Gastroesophageal sphincter (tissue), 3 donors: ENCODE measurements at regions not wholly inside any gene's neighbourhood (a gene's known extent, or its start where the extent isn't known, plus 50 kb on each side); places are given as distances from the start of the nearest gene placed in this dataset.

Source experiments
- EP300 ChIP-seq: sonication (generic); formaldehyde crosslinking; IDR thresholded peaks from one replicate; pipeline ENCODE4 v1.6.1; 2017; ENCODE audit warnings: antibody characterized with exemption, mild to moderate bottlenecking
- POLR2A ChIP-seq, 2 donors: fragments of 450-650 bp; IDR thresholded peaks; one replicate each; pipeline ENCODE4 v1.6.1; 2017; ENCODE audit warnings: antibody characterized with exemption in 2 of 2, mild to moderate bottlenecking in 2 of 2, moderate library complexity in 1 of 2
- POLR2AphosphoS5 ChIP-seq: sonication (generic); formaldehyde crosslinking; IDR thresholded peaks from one replicate; pipeline ENCODE4 v1.6.1; 2017; ENCODE audit warnings: antibody characterized with exemption
- TF ChIP-seq, protein P1 (sequence below), 4 experiments: fragments of 200-600 bp in 2 of 4; fragments of 450-650 bp in 2 of 4; sonication (generic) in 1 of 4; IDR thresholded peaks; one replicate each; pipeline ENCODE4 v1.5.1; 2017 to 2019; ENCODE audit warnings: antibody characterized with exemption in 4 of 4, mild to moderate bottlenecking in 2 of 4, moderate library complexity in 2 of 4

DNA sequence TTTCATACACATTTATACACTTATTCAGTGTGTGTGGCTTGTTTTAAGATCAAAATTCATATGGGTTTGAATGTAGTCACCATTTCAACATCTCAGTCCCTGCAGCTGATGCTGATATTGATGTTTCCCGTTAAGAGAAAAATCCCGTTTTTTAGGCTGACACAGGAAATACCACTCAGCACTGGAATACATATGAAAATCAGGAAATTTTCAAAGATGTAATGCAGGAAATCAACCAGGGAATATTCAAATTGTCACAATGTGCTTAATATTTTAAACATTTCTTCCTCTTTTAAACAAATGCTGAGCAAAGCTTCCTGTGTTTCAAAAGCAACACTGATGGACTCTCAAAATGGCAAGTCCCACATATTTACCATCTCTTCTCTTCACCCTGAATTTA is 94.5 kb upstream of the MARCKS start:
- TF ChIP-seq POLR2A (IDR thresholded peaks at IDR 0.05) (no peak), EP300 (no peak), POLR2AphosphoS5 (no peak)
- TF ChIP-seq, protein P1, sequence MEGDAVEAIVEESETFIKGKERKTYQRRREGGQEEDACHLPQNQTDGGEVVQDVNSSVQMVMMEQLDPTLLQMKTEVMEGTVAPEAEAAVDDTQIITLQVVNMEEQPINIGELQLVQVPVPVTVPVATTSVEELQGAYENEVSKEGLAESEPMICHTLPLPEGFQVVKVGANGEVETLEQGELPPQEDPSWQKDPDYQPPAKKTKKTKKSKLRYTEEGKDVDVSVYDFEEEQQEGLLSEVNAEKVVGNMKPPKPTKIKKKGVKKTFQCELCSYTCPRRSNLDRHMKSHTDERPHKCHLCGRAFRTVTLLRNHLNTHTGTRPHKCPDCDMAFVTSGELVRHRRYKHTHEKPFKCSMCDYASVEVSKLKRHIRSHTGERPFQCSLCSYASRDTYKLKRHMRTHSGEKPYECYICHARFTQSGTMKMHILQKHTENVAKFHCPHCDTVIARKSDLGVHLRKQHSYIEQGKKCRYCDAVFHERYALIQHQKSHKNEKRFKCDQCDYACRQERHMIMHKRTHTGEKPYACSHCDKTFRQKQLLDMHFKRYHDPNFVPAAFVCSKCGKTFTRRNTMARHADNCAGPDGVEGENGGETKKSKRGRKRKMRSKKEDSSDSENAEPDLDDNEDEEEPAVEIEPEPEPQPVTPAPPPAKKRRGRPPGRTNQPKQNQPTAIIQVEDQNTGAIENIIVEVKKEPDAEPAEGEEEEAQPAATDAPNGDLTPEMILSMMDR (IDR thresholded peaks at IDR 0.05): no peak
